GM19328 (cell line): ENCODE measurements at regions not wholly inside any gene's neighbourhood (a gene's known extent, or its start where the extent isn't known, plus 50 kb on each side); places are given as distances from the start of the nearest gene placed in this dataset.
"Not testable (repeated sequence)": the region's sequence is repeated elsewhere in the genome, so short reads cannot be mapped to it uniquely, and the experiment has no call there.

ENCODE experiments used
- ATAC-seq: cut with Tn5 transposase; IDR thresholded peaks from one replicate; pipeline ENCODE4 v1.9.1; 2021; ENCODE audit warnings: mild to moderate bottlenecking, moderate library complexity; ENCODE audit not compliant: unreplicated experiment

DNA sequence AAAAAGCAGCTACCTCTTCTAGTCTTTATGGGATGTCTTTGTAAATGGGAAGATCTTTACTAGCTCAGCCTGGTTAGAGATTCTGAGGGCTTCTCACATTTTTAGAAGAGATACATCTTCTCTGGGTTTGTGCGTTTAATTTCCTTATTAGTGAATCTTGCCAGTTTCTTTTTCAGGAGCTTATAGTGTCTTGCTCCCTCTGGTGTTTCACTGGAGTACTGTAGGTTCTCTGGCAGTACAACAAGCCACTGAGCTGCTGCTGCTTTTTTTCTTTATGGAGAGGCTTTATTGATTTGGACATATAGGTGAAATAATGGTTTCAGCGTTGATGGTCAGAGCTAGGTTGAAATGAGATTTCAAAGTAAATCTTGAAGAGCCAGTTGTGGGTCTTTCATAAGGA, 82.9 kb downstream of the LAS1L start:
- peak; percentile 90 for ATAC-seq

GRCh38 chrX:65420154-65420553, 114.4 kb downstream of the LAS1L start:
- no peak for ATAC-seq

- ATAC-seq: not testable (repeated sequence)
These were observed 126.9 kb downstream of the LAS1L start for GRCh38 chrX:65407662-65408061.

DNA sequence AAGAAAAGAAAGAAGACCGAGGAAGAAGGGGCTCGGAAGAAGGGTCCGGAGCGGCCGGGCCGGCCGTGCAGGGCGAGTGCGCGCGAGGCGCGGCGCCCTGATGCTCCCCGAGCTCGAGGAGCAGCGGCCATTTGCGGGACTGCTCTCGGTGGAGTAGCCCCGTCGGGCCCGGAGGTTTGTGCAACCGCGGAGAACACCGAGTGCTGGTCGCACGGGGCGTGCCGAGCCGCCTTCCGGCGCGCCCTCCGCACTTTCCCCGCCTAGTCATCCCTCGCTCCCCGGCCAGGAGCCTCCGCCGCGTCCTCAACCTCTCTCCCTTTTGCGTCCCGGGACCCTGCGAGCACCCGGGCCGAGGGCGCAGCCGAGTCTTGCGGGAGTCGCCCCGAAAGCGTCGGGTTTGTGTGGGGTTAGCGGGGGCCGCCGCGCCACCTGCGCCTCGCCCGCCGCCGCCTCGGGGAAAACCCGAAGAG, 127.4 kb downstream of the LAS1L start:
- no peak for ATAC-seq

GRCh38 chrX:65406532-65406931, 128.1 kb downstream of the LAS1L start:
- no peak for ATAC-seq

DNA sequence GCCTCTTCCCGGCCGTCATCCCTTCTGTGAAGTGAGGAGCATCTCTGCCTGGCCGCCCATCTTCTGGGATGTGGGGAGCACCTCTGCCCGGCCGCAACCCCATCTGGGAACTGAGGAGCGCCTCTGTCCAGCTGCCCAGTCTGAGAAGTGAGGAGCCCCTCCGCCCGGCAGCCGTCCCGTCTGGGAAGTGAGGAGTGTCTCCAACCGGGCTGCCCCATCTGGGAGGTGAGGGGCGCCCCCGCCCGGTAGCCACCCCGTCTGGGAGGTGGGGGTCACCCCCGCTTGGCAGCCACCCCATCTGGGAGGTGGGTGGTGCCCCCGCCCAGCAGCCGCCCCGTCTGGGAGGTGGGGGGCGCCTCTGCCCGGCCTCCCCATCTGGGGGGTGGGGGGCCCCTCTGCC, 142.3 kb downstream of the LAS1L start:
- ATAC-seq: no peak

GRCh38 chrX:65389120-65389519, 145.5 kb downstream of the LAS1L start:
- not testable (repeated sequence) for ATAC-seq
